Keratinocyte (primary cell): ENCODE measurements at regions not wholly inside any gene's neighbourhood (a gene's known extent, or its start where the extent isn't known, plus 50 kb on each side); places are given as distances from the start of the nearest gene placed in this dataset.

Experiments
- DNase-seq: peaks from one replicate; pipeline ENCODE4 v3.0.0-alpha.2; 2011; ENCODE audit warnings: low read depth, missing footprints, low spot score
- FAIRE-seq: peaks from 2 replicates; lab custom pipeline; 2011; peaks lifted over from hg19 to GRCh38; lab: Jason Lieb, UNC
- H2AFZ ChIP-seq: 2 replicates; pipeline ENCODE4 v1.6.0; 2012; ENCODE audit warnings: low read length, control low read depth, inconsistent platforms; ENCODE audit not compliant: control insufficient read depth
- H3K27ac ChIP-seq: 2 replicates; pipeline ENCODE4 v1.5.1; 2011; ENCODE audit warnings: low read length; ENCODE audit not compliant: control insufficient read depth, insufficient read depth
- H3K27me3 ChIP-seq: 3 replicates; pipeline ENCODE4 v1.6.0; 2011; ENCODE audit warnings: low read length; ENCODE audit not compliant: control insufficient read depth, insufficient read depth; ENCODE audit errors: extremely low read depth
- H3K36me3 ChIP-seq, 2 experiments: 2 replicates in 1 of 2; 3 replicates in 1 of 2; pipeline ENCODE4 v1.5.1; 2011; ENCODE audit warnings: low read length in 2 of 2, mild to moderate bottlenecking in 1 of 2; ENCODE audit not compliant: control insufficient read depth in 2 of 2, insufficient read depth in 2 of 2; ENCODE audit errors: extremely low read depth in 1 of 2
- H3K4me1 ChIP-seq: 3 replicates; pipeline ENCODE4 v1.5.1; 2011; ENCODE audit warnings: low read length; ENCODE audit not compliant: control insufficient read depth, insufficient read depth; ENCODE audit errors: extremely low read depth
- H3K4me2 ChIP-seq: 3 replicates; pipeline ENCODE4 v1.6.0; 2011; ENCODE audit warnings: low read depth, low read length; ENCODE audit not compliant: control insufficient read depth, insufficient read depth; ENCODE audit errors: extremely low read depth
- H3K4me3 ChIP-seq, 3 experiments: fragments of 200-600 bp in 1 of 3; sonication (generic) in 1 of 3; 2 replicates in 2 of 3; 3 replicates in 1 of 3; pipeline ENCODE4 v1.5.1; 2011 to 2016; ENCODE audit warnings: low read length in 3 of 3, mild to moderate bottlenecking in 3 of 3, control low read depth in 2 of 3, inconsistent platforms in 1 of 3, low read depth in 1 of 3, mixed read lengths in 1 of 3, mixed run types in 1 of 3, moderate library complexity in 1 of 3; ENCODE audit not compliant: control insufficient read depth in 2 of 3, insufficient read depth in 2 of 3; ENCODE audit errors: extremely low read depth in 1 of 3
- H3K79me2 ChIP-seq: 2 replicates; pipeline ENCODE4 v1.6.0; 2012; ENCODE audit warnings: low read length; ENCODE audit not compliant: control insufficient read depth, insufficient read depth
- H3K9ac ChIP-seq: 3 replicates; pipeline ENCODE4 v1.6.0; 2011; ENCODE audit warnings: low read length; ENCODE audit not compliant: control insufficient read depth, insufficient read depth; ENCODE audit errors: extremely low read depth
- H3K9me1 ChIP-seq: 3 replicates; pipeline ENCODE4 v1.6.0; 2011; ENCODE audit warnings: low read length; ENCODE audit not compliant: control insufficient read depth, insufficient read depth; ENCODE audit errors: extremely low read depth
- H3K9me3 ChIP-seq: 2 replicates; pipeline ENCODE4 v1.5.1; 2012; ENCODE audit warnings: low read depth, low read length; ENCODE audit not compliant: control insufficient read depth
- H4K20me1 ChIP-seq: 3 replicates; pipeline ENCODE4 v1.6.0; 2011; ENCODE audit warnings: low read length; ENCODE audit not compliant: control insufficient read depth, insufficient read depth; ENCODE audit errors: extremely low read depth
- CTCF ChIP-seq, 3 experiments: IDR thresholded peaks in 1 of 3; conservative IDR thresholded peaks in 1 of 3; optimal IDR thresholded peaks in 1 of 3; 2 replicates in 2 of 3; 3 replicates in 1 of 3; pipeline versions ENCODE3 to v1.5.1; 2011; ENCODE audit warnings: low read length in 3 of 3, mild to moderate bottlenecking in 3 of 3, moderate library complexity in 2 of 3, control low read depth in 1 of 3, inconsistent platforms in 1 of 3; ENCODE audit not compliant: insufficient read depth in 2 of 3; ENCODE audit errors: extremely low read depth in 1 of 3
- EZH2 ChIP-seq: IDR thresholded peaks from one replicate; pipeline ENCODE4 v1.6.1; 2012; ENCODE audit warnings: inconsistent platforms, mild to moderate bottlenecking, low read length, moderate library complexity
- dilution Hi-C: fragments of 300-500 bp; cut with MboI; formaldehyde crosslinking; loops from one replicate; pipeline ENCODE4 v1.7.0; 2020; ENCODE audit warnings: low sequenced_read_pairs; ENCODE audit not compliant: extremely low pct_ligation_motif_present

- Histone ChIP-seq H3K4me2 (no peak overlapping the region), H4K20me1 (no peaks in the 10 kb centered on the region), H3K4me3 (no peak overlapping the region), H3K9me3 (no peaks in the 10 kb centered on the region), H3K27me3 (no peaks in the 10 kb centered on the region), H3K36me3 (no peaks in the 10 kb centered on the region), H3K79me2 (no peaks in the 10 kb centered on the region), H3K9me1 (no peaks in the 10 kb centered on the region), H2AFZ (no peak overlapping the region), H3K4me1 (no peaks in the 10 kb centered on the region), H3K9ac (no peak overlapping the region), H3K27ac (no peak overlapping the region)
- DNase-seq = no peak
- FAIRE-seq = no peak
- TF ChIP-seq EZH2 = no peak
- TF ChIP-seq CTCF (optimal IDR thresholded peaks at IDR 0.05 in 1 of 3, IDR thresholded peaks at IDR 0.05 in 1 of 3, conservative IDR thresholded peaks at IDR 0.05 in 1 of 3; ENCODE audit: extremely low read depth in 1 of 3, insufficient read depth in 2 of 3, low read length in 3 of 3) = no peak
- dilution Hi-C loops = no loop called here
Observed at GRCh38 chr13:58919551-58919950, 1244.2 kb downstream of the DIAPH3 start.

- Histone ChIP-seq H3K4me1 (no peaks in the 10 kb centered on the region), H4K20me1 (no peaks in the 10 kb centered on the region), H3K9me3 (no peaks in the 10 kb centered on the region), H3K4me2 (no peak overlapping the region), H3K36me3 (no peaks in the 10 kb centered on the region), H3K9ac (no peak overlapping the region), H3K9me1 (no peaks in the 10 kb centered on the region), H3K27me3 (no peaks in the 10 kb centered on the region), H3K27ac (no peak overlapping the region), H3K4me3 (no peak overlapping the region), H3K79me2 (no peaks in the 10 kb centered on the region), H2AFZ (no peak overlapping the region)
- TF ChIP-seq CTCF (optimal IDR thresholded peaks at IDR 0.05 in 1 of 3, IDR thresholded peaks at IDR 0.05 in 1 of 3, conservative IDR thresholded peaks at IDR 0.05 in 1 of 3; ENCODE audit: extremely low read depth in 1 of 3, insufficient read depth in 2 of 3, low read length in 3 of 3) (no peak), EZH2 (no peak)
- dilution Hi-C loops = no loop called here
- FAIRE-seq (no peak), DNase-seq (no peak)
Observed at GRCh38 chr13:58921129-58921528, 1242.6 kb downstream of the DIAPH3 start.
